ENCODE measurements at regions not wholly inside any gene's neighbourhood (a gene's known extent, or its start where the extent isn't known, plus 50 kb on each side); places are given as distances from the start of the nearest gene placed in this dataset.

- no peak overlapping the region for H3K4me2 ChIP-seq
- CTCF ChIA-PET, result no interaction called here
- no peaks in the 10 kb centered on the region for H3F3A ChIP-seq (replicated peaks; ENCODE audit: insufficient read depth)
- no peaks in the 10 kb centered on the region; a peak in 1 of 4 replicates for H3K4me1 ChIP-seq (ENCODE audit: control insufficient read depth in 1 of 2, insufficient read depth in 2 of 2, low read depth in 1 of 2, low read length in 1 of 2)
- no peaks in the 10 kb centered on the region for H3K9me2 ChIP-seq
- no peak for DNase-seq
- POLR2A ChIA-PET, result no interaction called here
- no peak overlapping the region for H3K4me3 ChIP-seq (ENCODE audit: low read depth in 2 of 2, low read length in 1 of 2)
- 65% methylated on average over 1 of the region's 1 CpG for WGBS (ENCODE audit: low lambda C conversion rate)
- no peak overlapping the region for H2AFZ ChIP-seq (ENCODE audit: low read depth)
- H3K9ac ChIP-seq, result no peak overlapping the region
- H3K36me3 ChIP-seq (replicated peaks in 1 of 2; ENCODE audit: control insufficient read depth in 1 of 2, insufficient read depth in 2 of 2, low read length in 1 of 2), result no peaks in the 10 kb centered on the region
- TF ChIP-seq FOXJ3 (CRISPR knock-in tag; IDR thresholded peaks at IDR 0.05) (no peak), NRF1 (IDR thresholded peaks at IDR 0.05; ENCODE audit: low read depth, low read length) (no peak), TAF1 (IDR thresholded peaks at IDR 0.05; ENCODE audit: borderline replicate concordance, low read depth, low read length) (no peak), MEF2A (IDR thresholded peaks at IDR 0.05; ENCODE audit: borderline replicate concordance, low read depth) (no peak), ELF1 (IDR thresholded peaks at IDR 0.05) (no peak), RCOR1 (IDR thresholded peaks at IDR 0.05; ENCODE audit: low read length) (no peak), RAD21 (IDR thresholded peaks at IDR 0.05; ENCODE audit: low read length) (no peak), JUND (IDR thresholded peaks at IDR 0.05) (no peak), RXRA (IDR thresholded peaks at IDR 0.05; ENCODE audit: borderline replicate concordance, low read depth) (no peak), TEAD4 (IDR thresholded peaks at IDR 0.05; ENCODE audit: borderline replicate concordance, insufficient read depth) (no peak), MAX (IDR thresholded peaks at IDR 0.05; ENCODE audit: low read depth) (no peak), GABPA (IDR thresholded peaks at IDR 0.05; ENCODE audit: low read depth) (no peak), TCF12 (IDR thresholded peaks at IDR 0.05) (no peak), GATA2 (CRISPR knock-in tag; IDR thresholded peaks at IDR 0.05) (no peak), YY1 (IDR thresholded peaks at IDR 0.05; ENCODE audit: low read depth) (no peak), EZH2phosphoT487 (IDR thresholded peaks at IDR 0.05; ENCODE audit: borderline replicate concordance, low read depth) (no peak), SMC3 (IDR thresholded peaks at IDR 0.05; ENCODE audit: low read depth, low read length) (no peak), PBX3 (IDR thresholded peaks at IDR 0.05) (no peak), CTCF (IDR thresholded peaks at IDR 0.05) (no peak), NFIC (IDR thresholded peaks at IDR 0.05; ENCODE audit: borderline replicate concordance) (no peak)
- H3K27ac ChIP-seq (ENCODE audit: low read depth in 2 of 2, low read length in 1 of 2), result no peak overlapping the region
- no peaks in the 10 kb centered on the region for H4K20me1 ChIP-seq (ENCODE audit: insufficient read depth)
- H3K79me2 ChIP-seq (ENCODE audit: insufficient read depth), result no peaks in the 10 kb centered on the region
- no peaks in the 10 kb centered on the region for H3K9me3 ChIP-seq
- H3K27me3 ChIP-seq (ENCODE audit: insufficient read depth), result no peaks in the 10 kb centered on the region
Observed at GRCh38 chr11:127649958-127650357, 649.4 kb upstream of the KIRREL3 start.

All from SK-N-SH (cell line).